22Rv1 (cell line): ENCODE measurements at regions not wholly inside any gene's neighbourhood (a gene's known extent, or its start where the extent isn't known, plus 50 kb on each side); places are given as distances from the start of the nearest gene placed in this dataset.

Source experiments
- ZFX ChIP-seq: fragments of 450-650 bp; IDR thresholded peaks from 2 replicates; pipeline ENCODE4 v1.6.1; 2017; ENCODE audit warnings: antibody characterized with exemption, borderline replicate concordance
- TF ChIP-seq, protein P1 (sequence below): fragments of 450-650 bp; IDR thresholded peaks from 2 replicates; pipeline ENCODE4 v1.5.1; 2017; ENCODE audit warnings: mild to moderate bottlenecking

- TF ChIP-seq, protein P1, sequence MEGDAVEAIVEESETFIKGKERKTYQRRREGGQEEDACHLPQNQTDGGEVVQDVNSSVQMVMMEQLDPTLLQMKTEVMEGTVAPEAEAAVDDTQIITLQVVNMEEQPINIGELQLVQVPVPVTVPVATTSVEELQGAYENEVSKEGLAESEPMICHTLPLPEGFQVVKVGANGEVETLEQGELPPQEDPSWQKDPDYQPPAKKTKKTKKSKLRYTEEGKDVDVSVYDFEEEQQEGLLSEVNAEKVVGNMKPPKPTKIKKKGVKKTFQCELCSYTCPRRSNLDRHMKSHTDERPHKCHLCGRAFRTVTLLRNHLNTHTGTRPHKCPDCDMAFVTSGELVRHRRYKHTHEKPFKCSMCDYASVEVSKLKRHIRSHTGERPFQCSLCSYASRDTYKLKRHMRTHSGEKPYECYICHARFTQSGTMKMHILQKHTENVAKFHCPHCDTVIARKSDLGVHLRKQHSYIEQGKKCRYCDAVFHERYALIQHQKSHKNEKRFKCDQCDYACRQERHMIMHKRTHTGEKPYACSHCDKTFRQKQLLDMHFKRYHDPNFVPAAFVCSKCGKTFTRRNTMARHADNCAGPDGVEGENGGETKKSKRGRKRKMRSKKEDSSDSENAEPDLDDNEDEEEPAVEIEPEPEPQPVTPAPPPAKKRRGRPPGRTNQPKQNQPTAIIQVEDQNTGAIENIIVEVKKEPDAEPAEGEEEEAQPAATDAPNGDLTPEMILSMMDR = no peak
- no peak for TF ChIP-seq ZFX
Observed at GRCh38 chr16:86037999-86038925, 139.3 kb downstream of the IRF8 start.
